HFFc6 (cell line): ENCODE measurements at regions not wholly inside any gene's neighbourhood (a gene's known extent, or its start where the extent isn't known, plus 50 kb on each side); places are given as distances from the start of the nearest gene placed in this dataset.

Experiments
- DNase-seq: peaks from one replicate; pipeline ENCODE4 v3.0.0-alpha.2; 2018
- H3K27ac Mint-ChIP-seq: 2 replicates; pipeline ENCODE4 v1.8.0; 2020; ENCODE audit warnings: mild to moderate bottlenecking, mixed read lengths
- H3K27me3 Mint-ChIP-seq: 2 replicates; pipeline ENCODE4 v1.8.0; 2021; ENCODE audit warnings: mild to moderate bottlenecking, moderate library complexity, mixed read lengths; ENCODE audit not compliant: insufficient read depth
- H3K36me3 Mint-ChIP-seq: 2 replicates; pipeline ENCODE4 v1.8.0; 2021; ENCODE audit warnings: low read depth, mixed read lengths
- H3K4me1 Mint-ChIP-seq: 2 replicates; pipeline ENCODE4 v1.8.0; 2020; ENCODE audit warnings: low read depth, mixed read lengths
- H3K4me3 Mint-ChIP-seq: 2 replicates; pipeline ENCODE4 v1.8.0; 2020; ENCODE audit warnings: mild to moderate bottlenecking, moderate library complexity, mixed read lengths
- H3K9me3 Mint-ChIP-seq: 2 replicates; pipeline ENCODE4 v1.8.0; 2020; ENCODE audit warnings: mild to moderate bottlenecking, mixed read lengths
- CTCF ChIP-seq: fragments of 200-600 bp; sonication (generic); IDR thresholded peaks from 2 replicates; pipeline ENCODE4 v1.5.0; 2021; ENCODE audit warnings: antibody characterized with exemption, mild to moderate bottlenecking

GRCh38 chr5:68373050-68373449 is 157.5 kb downstream of the PIK3R1 start:
- Mint-ChIP-seq H3K9me3 (no peaks in the 10 kb centered on the region; the same call in 1 of the 2 replicates), H3K27ac (no peak overlapping the region), H3K27me3 (peaks cover 8% of the 10 kb centered on the region), H3K4me1 (peaks cover 38% of the 10 kb centered on the region), H3K36me3 (no peaks in the 10 kb centered on the region), H3K4me3 (no peak overlapping the region)
- TF ChIP-seq CTCF = no peak
- no peak for DNase-seq

- no peak for TF ChIP-seq CTCF
- Mint-ChIP-seq H3K4me1 (peaks cover 21% of the 10 kb centered on the region), H3K9me3 (no peaks in the 10 kb centered on the region; the same call in 1 of the 2 replicates), H3K27ac (no peak overlapping the region), H3K36me3 (no peaks in the 10 kb centered on the region), H3K27me3 (peaks cover 8% of the 10 kb centered on the region), H3K4me3 (no peak overlapping the region)
- DNase-seq = peak; percentile 3
These were observed 159.4 kb downstream of the PIK3R1 start for GRCh38 chr5:68374796-68375518.

GRCh38 chr5:68375540-68375939 is 160.0 kb downstream of the PIK3R1 start:
- Mint-ChIP-seq H3K36me3 (no peaks in the 10 kb centered on the region), H3K4me1 (peaks cover 21% of the 10 kb centered on the region), H3K9me3 (no peaks in the 10 kb centered on the region; the same call in 1 of the 2 replicates), H3K4me3 (no peak overlapping the region), H3K27me3 (peaks cover 8% of the 10 kb centered on the region), H3K27ac (no peak overlapping the region)
- DNase-seq = no peak
- no peak for TF ChIP-seq CTCF

- no peak overlapping the region for H3K27ac Mint-ChIP-seq
- H3K36me3 Mint-ChIP-seq = no peaks in the 10 kb centered on the region
- H3K4me1 Mint-ChIP-seq = peaks cover 19% of the 10 kb centered on the region
- DNase-seq = no peak
- peaks cover 5% of the 10 kb centered on the region for H3K27me3 Mint-ChIP-seq
- H3K9me3 Mint-ChIP-seq = no peaks in the 10 kb centered on the region; the same call in 1 of the 2 replicates
- H3K4me3 Mint-ChIP-seq = no peak overlapping the region
- no peak for TF ChIP-seq CTCF
These were observed 161.4 kb downstream of the PIK3R1 start for GRCh38 chr5:68376935-68377334.

GRCh38 chr5:68377733-68378132 is 162.2 kb downstream of the PIK3R1 start:
- H3K27ac Mint-ChIP-seq = no peak overlapping the region
- H3K27me3 Mint-ChIP-seq = peaks cover 4% of the 10 kb centered on the region
- H3K4me3 Mint-ChIP-seq = no peak overlapping the region
- H3K9me3 Mint-ChIP-seq = no peaks in the 10 kb centered on the region; the same call in 1 of the 2 replicates
- H3K4me1 Mint-ChIP-seq = peaks cover 17% of the 10 kb centered on the region
- TF ChIP-seq CTCF = no peak
- no peaks in the 10 kb centered on the region for H3K36me3 Mint-ChIP-seq
- no peak for DNase-seq
